ENCODE measurements at regions not wholly inside any gene's neighbourhood (a gene's known extent, or its start where the extent isn't known, plus 50 kb on each side); places are given as distances from the start of the nearest gene placed in this dataset.
"Not testable (repeated sequence)": the region's sequence is repeated elsewhere in the genome, so short reads cannot be mapped to it uniquely, and the experiment has no call there.

- TF ChIP-seq CTCF (IDR thresholded peaks at IDR 0.05; ENCODE audit: low read depth, low read length) = no peak
- DNase-seq (ENCODE audit: extremely low read depth, low read depth) = no peak
Observed at GRCh38 chr2:16068552-16068940, 128.2 kb downstream of the MYCN start.

GRCh38 chr2:16067866-16068551, 127.7 kb downstream of the MYCN start:
- no peak for DNase-seq (ENCODE audit: extremely low read depth, low read depth)
- TF ChIP-seq CTCF (IDR thresholded peaks at IDR 0.05; ENCODE audit: low read depth, low read length) = no peak

DNA sequence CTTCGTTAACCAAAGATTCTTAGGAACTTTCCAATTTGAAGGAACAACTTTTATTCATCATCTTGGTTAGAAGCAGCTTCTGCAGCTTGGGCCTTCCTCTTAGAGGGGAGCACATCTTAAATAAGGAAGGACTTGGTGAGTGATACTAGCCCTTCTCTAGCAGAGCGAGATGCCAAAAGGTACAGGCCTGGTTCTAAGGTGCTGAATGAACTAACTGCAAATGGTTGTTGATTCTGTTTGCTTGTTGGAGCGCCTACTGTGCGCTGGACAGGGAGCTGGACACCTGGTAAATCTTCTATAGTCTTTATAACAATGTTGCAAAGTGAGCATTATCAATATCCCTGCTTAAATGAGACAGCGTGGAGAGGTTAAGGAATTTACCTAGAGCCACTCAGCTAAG, 127.1 kb downstream of the MYCN start:
- no peak for TF ChIP-seq CTCF (IDR thresholded peaks at IDR 0.05; ENCODE audit: low read depth, low read length)
- no peak for DNase-seq (ENCODE audit: extremely low read depth, low read depth)

DNA sequence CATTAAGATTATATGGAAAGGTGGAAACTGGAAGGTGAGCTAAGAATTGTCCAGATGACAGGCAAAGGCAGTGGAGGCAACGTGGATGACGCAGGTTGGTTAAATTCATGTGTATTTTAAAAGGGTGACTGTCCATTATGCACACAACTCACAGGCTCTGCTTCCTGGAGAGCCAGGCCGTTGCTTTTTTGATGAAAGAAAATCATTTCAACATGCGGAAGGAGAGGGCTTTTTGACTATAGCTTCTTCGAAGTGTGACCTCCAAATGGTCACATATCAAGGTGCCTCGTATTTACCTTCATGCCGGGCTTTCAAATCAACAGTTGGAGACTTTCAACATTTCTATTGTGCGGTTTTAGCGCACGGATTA, 126.7 kb downstream of the MYCN start:
- DNase-seq (ENCODE audit: extremely low read depth, low read depth) = no peak
- TF ChIP-seq CTCF (IDR thresholded peaks at IDR 0.05; ENCODE audit: low read depth, low read length) = no peak

DNA sequence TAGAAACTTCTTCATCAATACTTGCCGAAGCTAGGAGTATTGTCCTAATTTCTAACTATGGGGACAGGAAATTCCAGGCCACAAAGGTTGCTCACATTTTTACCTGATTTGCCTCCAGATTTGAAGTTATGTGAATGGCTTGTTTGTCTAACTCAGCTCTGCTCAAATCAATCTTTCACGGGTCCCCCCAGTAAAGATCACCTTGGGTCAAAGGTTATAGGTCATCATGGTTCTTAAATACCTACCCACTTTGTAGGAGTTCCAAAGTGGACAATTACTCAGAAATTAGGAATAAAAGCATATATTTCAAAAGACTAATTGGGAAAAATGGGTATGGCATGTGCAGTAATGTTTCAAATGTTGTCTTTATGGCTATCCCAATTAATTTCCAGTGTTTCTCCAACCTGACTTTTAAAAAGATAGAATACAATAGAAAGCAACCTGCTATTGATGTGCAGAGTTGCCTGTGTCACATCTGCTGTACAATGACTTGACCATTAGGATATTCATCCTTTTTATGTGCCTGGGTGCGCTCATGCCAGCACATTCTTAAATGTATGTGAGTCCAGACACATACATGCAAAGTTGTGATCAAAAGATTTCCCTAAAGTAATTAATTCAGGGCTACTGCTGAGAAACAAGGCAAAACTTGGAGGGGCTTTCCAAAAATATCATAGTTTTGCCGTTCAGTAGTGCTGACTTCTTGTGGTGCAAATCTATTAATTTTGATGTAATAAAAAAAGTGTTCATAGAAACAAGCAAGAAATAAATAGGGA, 126.1 kb downstream of the MYCN start:
- TF ChIP-seq CTCF (IDR thresholded peaks at IDR 0.05; ENCODE audit: low read depth, low read length) = no peak
- DNase-seq (ENCODE audit: extremely low read depth, low read depth) = no peak

- not testable (repeated sequence) for DNase-seq (ENCODE audit: extremely low read depth, low read depth)
Observed at GRCh38 chr2:16065272-16066069, 125.1 kb downstream of the MYCN start.

DNA sequence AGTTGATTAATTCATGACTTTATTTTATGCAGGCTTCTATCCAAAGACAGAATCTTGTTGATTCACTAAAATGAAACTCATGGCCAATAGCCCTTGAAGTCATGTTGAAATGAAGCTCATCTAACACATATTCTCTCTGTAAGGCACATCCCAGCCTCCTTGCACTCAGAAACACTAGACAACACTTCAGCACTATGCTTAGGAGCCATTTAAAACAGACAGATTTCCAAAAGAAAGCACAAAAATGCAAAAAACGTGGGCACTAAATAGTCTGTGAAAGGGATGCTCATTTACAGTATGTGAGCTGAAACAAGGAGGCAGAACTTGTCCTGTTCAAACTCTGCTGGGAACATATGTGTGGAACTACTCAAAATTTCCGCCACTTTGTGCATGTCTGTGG, 124.4 kb downstream of the MYCN start:
- no peak for TF ChIP-seq CTCF (IDR thresholded peaks at IDR 0.05; ENCODE audit: low read depth, low read length)
- DNase-seq (ENCODE audit: extremely low read depth, low read depth) = no peak
